GM11168 (cell line): ENCODE measurements at regions not wholly inside any gene's neighbourhood (a gene's known extent, or its start where the extent isn't known, plus 50 kb on each side); places are given as distances from the start of the nearest gene placed in this dataset.

Experiments used
- in situ Hi-C: fragments of 300-500 bp; cut with MboI; formaldehyde crosslinking; loops from one replicate; pipeline ENCODE4 v1.12.0; 2022; ENCODE audit warnings: low sequenced_read_pairs; ENCODE audit not compliant: unreplicated experiment

- in situ Hi-C loops = no loop called here
These were observed 383.9 kb downstream of the SH3GL2 start for GRCh38 chr9:17962747-17963146.

GRCh38 chr9:17963498-17963897, 384.6 kb downstream of the SH3GL2 start:
- in situ Hi-C loops = no loop called here

- in situ Hi-C loops = no loop called here
These were observed 388.9 kb downstream of the SH3GL2 start for GRCh38 chr9:17967731-17968130.

- in situ Hi-C loops = no loop called here
These were observed 390.4 kb downstream of the SH3GL2 start for GRCh38 chr9:17969232-17969631.

- in situ Hi-C loops = no loop called here
These were observed 391.4 kb downstream of the SH3GL2 start for GRCh38 chr9:17970277-17970676.

GRCh38 chr9:17978773-17979172, 399.9 kb downstream of the SH3GL2 start:
- in situ Hi-C loops = no loop called here

GRCh38 chr9:17986595-17986994, 407.7 kb downstream of the SH3GL2 start:
- in situ Hi-C loops = no loop called here

GRCh38 chr9:17987189-17987588, 408.3 kb downstream of the SH3GL2 start:
- in situ Hi-C loops = no loop called here

GRCh38 chr9:17988489-17988888, 409.6 kb downstream of the SH3GL2 start:
- in situ Hi-C loops = no loop called here

- in situ Hi-C loops = no loop called here
These were observed 411.7 kb downstream of the SH3GL2 start for GRCh38 chr9:17990602-17991001.

- in situ Hi-C loops = no loop called here
These were observed 414.2 kb downstream of the SH3GL2 start for GRCh38 chr9:17993024-17993423.

GRCh38 chr9:17994695-17995425, 416.0 kb downstream of the SH3GL2 start:
- in situ Hi-C loops = no loop called here

GRCh38 chr9:17996728-17997127, 417.9 kb downstream of the SH3GL2 start:
- in situ Hi-C loops = no loop called here

GRCh38 chr9:18002718-18003438, 424.0 kb downstream of the SH3GL2 start:
- in situ Hi-C loops = no loop called here

GRCh38 chr9:18006591-18006990, 427.7 kb downstream of the SH3GL2 start:
- in situ Hi-C loops = no loop called here

- in situ Hi-C loops = no loop called here
These were observed 428.8 kb downstream of the SH3GL2 start for GRCh38 chr9:18007621-18008020.

GRCh38 chr9:18009902-18010301, 431.0 kb downstream of the SH3GL2 start:
- in situ Hi-C loops = no loop called here

GRCh38 chr9:18010492-18010891, 431.6 kb downstream of the SH3GL2 start:
- in situ Hi-C loops = no loop called here

- in situ Hi-C loops = no loop called here
These were observed 433.3 kb downstream of the SH3GL2 start for GRCh38 chr9:18012170-18012569.

- in situ Hi-C loops = no loop called here
These were observed 435.7 kb downstream of the SH3GL2 start for GRCh38 chr9:18014556-18014955.

- in situ Hi-C loops = no loop called here
These were observed 436.2 kb downstream of the SH3GL2 start for GRCh38 chr9:18015116-18015515.

- in situ Hi-C loops = no loop called here
These were observed 438.3 kb downstream of the SH3GL2 start for GRCh38 chr9:18017136-18017535.
